T-helper 1 cell treated with Interleukin-12 subunit alpha and Interleukin-12 subunit beta and Interleukin-4 antibody, amounts not matched to agents 30 μg/mL and 1 μg/mL, for 36 hours (primary cell): ENCODE measurements at regions not wholly inside any gene's neighbourhood (a gene's known extent, or its start where the extent isn't known, plus 50 kb on each side); places are given as distances from the start of the nearest gene placed in this dataset.
"Not testable (repeated sequence)": the region's sequence is repeated elsewhere in the genome, so short reads cannot be mapped to it uniquely, and the experiment has no call there.

Experiments
- H3K27ac Mint-ChIP-seq: one replicate; pipeline ENCODE4 v1.8.0; 2021; ENCODE audit warnings: mild to moderate bottlenecking, mixed read lengths
- H3K27me3 Mint-ChIP-seq: one replicate; pipeline ENCODE4 v1.8.0; 2021; ENCODE audit warnings: low read depth, mixed read lengths
- H3K36me3 Mint-ChIP-seq: one replicate; pipeline ENCODE4 v1.8.0; 2021; ENCODE audit warnings: low read depth, mixed read lengths
- H3K4me1 Mint-ChIP-seq: one replicate; pipeline ENCODE4 v1.8.0; 2021; ENCODE audit warnings: low read depth, mixed read lengths
- H3K4me3 Mint-ChIP-seq: one replicate; pipeline ENCODE4 v1.8.0; 2021; ENCODE audit warnings: mild to moderate bottlenecking, moderate library complexity, mixed read lengths
- H3K9me3 Mint-ChIP-seq: one replicate; pipeline ENCODE4 v1.8.0; 2021; ENCODE audit warnings: mixed read lengths

DNA sequence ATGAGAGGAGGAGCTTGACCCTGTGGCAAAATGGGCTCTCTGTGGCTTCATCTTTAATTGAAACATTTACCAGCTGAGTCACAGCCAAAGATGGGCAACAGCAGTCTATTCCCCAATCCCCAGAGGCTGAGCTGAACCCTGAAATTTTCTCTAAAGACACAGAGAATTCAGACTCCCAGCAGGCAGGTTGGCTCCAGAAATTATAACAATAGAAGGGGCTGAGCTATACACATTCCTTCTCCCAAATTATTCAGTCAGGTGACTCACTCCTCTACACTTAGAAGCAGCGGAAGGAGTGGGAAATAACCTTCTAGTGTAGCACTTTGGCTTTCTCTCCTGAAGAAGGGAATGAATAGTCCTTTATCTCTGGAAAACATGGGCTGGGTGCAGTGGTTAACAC lies 264.3 kb upstream of the ARHGEF26 start:
- no peaks in the 10 kb centered on the region for H3K36me3 Mint-ChIP-seq
- H3K4me3 Mint-ChIP-seq: no peak overlapping the region
- no peaks in the 10 kb centered on the region for H3K9me3 Mint-ChIP-seq
- no peaks in the 10 kb centered on the region for H3K4me1 Mint-ChIP-seq
- peaks cover 3% of the 10 kb centered on the region for H3K27me3 Mint-ChIP-seq
- H3K27ac Mint-ChIP-seq: no peak overlapping the region

DNA sequence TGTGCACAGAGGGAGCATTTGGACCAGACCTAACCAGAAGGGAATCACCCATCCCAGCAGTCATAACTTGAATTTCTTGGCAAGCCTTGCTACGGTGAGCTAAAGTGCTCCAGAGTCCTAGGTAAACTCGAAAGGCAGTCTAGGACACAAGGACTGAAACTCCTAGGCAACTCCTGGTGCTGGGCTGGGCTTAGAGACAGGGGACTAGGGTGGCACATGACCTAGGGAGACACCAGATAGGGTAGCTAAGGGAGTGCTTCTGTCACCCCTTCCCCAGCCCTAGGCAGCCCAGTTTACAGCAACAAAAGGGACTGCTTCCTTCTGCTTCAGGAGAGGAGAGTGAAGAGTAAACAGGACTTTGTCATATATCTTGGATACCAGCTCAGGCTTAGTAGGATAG lies 256.4 kb upstream of the ARHGEF26 start:
- no peaks in the 10 kb centered on the region for H3K36me3 Mint-ChIP-seq
- no peaks in the 10 kb centered on the region for H3K27me3 Mint-ChIP-seq
- H3K4me1 Mint-ChIP-seq: no peaks in the 10 kb centered on the region
- H3K4me3 Mint-ChIP-seq: no peak overlapping the region
- no peaks in the 10 kb centered on the region for H3K9me3 Mint-ChIP-seq
- no peak overlapping the region for H3K27ac Mint-ChIP-seq

DNA sequence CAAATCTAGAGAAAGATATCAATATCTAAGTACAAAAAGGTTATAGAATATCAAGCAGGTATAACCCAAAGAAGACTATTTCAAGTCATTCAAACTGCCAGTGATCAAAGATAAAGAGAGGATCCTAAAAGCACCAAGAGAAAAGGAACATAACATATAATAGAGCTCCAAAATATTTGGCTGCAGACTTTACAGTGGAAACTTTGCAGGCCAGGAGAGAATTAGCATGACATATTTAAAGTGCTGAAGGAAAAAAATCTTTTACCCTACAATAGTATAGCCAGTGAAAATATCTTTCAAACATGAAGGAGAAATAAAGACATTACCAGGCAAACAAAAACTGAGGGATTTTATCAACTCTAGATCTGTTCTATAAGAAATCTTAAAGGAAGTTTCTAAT lies 254.3 kb upstream of the ARHGEF26 start:
- Mint-ChIP-seq H3K36me3 (no peaks in the 10 kb centered on the region), H3K9me3 (no peaks in the 10 kb centered on the region), H3K4me1 (no peaks in the 10 kb centered on the region), H3K27me3 (no peaks in the 10 kb centered on the region), H3K4me3 (no peak overlapping the region), H3K27ac (no peak overlapping the region)

DNA sequence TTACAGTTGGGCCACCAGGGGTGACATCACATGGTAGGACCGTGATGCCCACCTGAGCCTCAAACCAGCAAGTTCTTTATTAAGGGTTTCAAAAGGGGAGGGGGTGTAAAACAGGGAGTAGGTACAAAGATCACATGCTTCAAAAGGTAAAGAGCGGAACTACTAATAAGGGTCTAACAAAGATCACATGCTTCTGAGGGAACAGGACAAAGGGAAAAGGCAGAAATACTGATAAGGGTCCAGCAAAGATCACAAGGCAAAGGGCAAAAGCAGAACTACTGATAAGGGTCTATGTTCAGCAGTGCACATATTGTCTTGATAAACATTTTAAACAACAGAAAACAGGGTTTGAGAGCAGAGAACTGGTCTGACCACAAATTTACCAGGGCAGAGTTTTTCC lies 246.8 kb upstream of the ARHGEF26 start:
- H3K4me3 Mint-ChIP-seq, H3K27ac Mint-ChIP-seq, H3K36me3 Mint-ChIP-seq, H3K27me3 Mint-ChIP-seq, H3K4me1 Mint-ChIP-seq, H3K9me3 Mint-ChIP-seq: not testable (repeated sequence)

DNA sequence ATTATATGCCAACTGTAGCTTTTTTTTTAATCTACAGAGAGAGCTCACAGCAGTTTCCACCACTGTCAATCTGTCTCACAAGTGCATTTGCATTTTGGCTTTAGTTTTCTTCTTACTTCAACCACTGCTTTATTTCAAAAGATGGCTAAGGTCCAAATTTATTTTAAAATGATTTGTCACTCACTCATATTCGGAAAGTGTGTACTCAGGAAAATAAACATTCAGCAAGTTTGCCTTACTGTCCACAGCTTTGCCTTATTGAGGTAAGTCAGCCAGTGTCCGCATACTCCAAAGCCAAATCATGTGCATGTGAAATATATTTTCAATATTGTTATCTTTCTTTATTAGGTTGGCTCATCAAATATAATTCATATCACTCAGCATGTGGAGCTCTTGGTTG lies 240.7 kb upstream of the ARHGEF26 start:
- no peak overlapping the region for H3K4me3 Mint-ChIP-seq
- no peak overlapping the region for H3K27ac Mint-ChIP-seq
- no peaks in the 10 kb centered on the region for H3K9me3 Mint-ChIP-seq
- no peaks in the 10 kb centered on the region for H3K36me3 Mint-ChIP-seq
- no peaks in the 10 kb centered on the region for H3K27me3 Mint-ChIP-seq
- H3K4me1 Mint-ChIP-seq: no peaks in the 10 kb centered on the region

GRCh38 chr3:153881201-153881600 lies 240.0 kb upstream of the ARHGEF26 start:
- H3K36me3 Mint-ChIP-seq: no peaks in the 10 kb centered on the region
- no peaks in the 10 kb centered on the region for H3K27me3 Mint-ChIP-seq
- H3K9me3 Mint-ChIP-seq: no peaks in the 10 kb centered on the region
- no peak overlapping the region for H3K4me3 Mint-ChIP-seq
- no peaks in the 10 kb centered on the region for H3K4me1 Mint-ChIP-seq
- no peak overlapping the region for H3K27ac Mint-ChIP-seq

GRCh38 chr3:153885359-153885758 lies 235.8 kb upstream of the ARHGEF26 start:
- no peaks in the 10 kb centered on the region for H3K36me3 Mint-ChIP-seq
- no peak overlapping the region for H3K4me3 Mint-ChIP-seq
- no peak overlapping the region for H3K27ac Mint-ChIP-seq
- no peaks in the 10 kb centered on the region for H3K4me1 Mint-ChIP-seq
- H3K9me3 Mint-ChIP-seq: no peaks in the 10 kb centered on the region
- no peaks in the 10 kb centered on the region for H3K27me3 Mint-ChIP-seq

DNA sequence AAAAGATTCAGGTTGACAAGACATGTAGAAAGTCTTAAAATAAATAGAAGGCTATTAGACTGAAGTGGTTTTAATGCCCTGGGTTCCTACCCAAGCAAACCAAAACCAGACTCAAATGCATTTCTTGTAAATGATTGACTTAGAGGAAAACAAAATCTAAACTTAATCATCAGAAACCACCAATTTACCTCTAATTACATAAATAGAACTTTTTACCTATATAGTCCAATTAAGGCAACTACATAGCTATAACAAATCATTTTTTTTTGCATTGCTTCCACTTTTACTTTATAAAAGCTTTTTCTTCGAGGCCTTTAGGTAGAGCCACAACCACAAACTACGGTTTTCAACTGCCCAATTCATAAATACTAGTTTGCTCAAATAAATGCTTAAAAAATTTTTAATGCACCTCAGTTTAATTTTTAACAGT lies 231.3 kb upstream of the ARHGEF26 start:
- H3K4me3 Mint-ChIP-seq: no peak overlapping the region
- H3K27ac Mint-ChIP-seq: no peak overlapping the region
- no peaks in the 10 kb centered on the region for H3K4me1 Mint-ChIP-seq
- H3K36me3 Mint-ChIP-seq: no peaks in the 10 kb centered on the region
- no peaks in the 10 kb centered on the region for H3K27me3 Mint-ChIP-seq
- no peaks in the 10 kb centered on the region for H3K9me3 Mint-ChIP-seq

GRCh38 chr3:153892126-153892525 lies 229.1 kb upstream of the ARHGEF26 start:
- H3K9me3 Mint-ChIP-seq: no peaks in the 10 kb centered on the region
- no peaks in the 10 kb centered on the region for H3K27me3 Mint-ChIP-seq
- no peak overlapping the region for H3K4me3 Mint-ChIP-seq
- no peaks in the 10 kb centered on the region for H3K36me3 Mint-ChIP-seq
- H3K27ac Mint-ChIP-seq: no peak overlapping the region
- no peaks in the 10 kb centered on the region for H3K4me1 Mint-ChIP-seq

DNA sequence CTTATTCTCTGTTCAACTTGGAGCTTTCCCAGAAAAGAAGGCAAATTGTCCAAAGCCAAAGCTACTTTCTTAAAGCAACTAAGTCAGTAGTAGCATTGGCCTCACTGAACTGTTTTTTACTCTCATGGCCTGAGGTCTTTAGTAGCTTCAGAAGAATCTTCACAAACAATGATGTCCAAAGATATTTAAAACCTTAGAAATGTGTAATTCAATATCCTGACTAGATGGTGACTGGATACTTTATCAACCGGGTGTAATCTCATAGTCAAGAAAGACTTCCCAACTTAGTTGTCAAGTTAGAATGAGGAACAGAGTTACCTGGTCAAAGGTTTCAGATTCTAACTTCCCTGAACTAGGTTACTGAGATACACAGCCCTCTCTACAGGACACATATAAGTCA lies 226.3 kb upstream of the ARHGEF26 start:
- Mint-ChIP-seq H3K27ac (no peak overlapping the region), H3K27me3 (no peaks in the 10 kb centered on the region)

GRCh38 chr3:153896197-153896596 lies 225.0 kb upstream of the ARHGEF26 start:
- Mint-ChIP-seq H3K27ac (no peak overlapping the region), H3K4me3 (no peak overlapping the region), H3K9me3 (no peaks in the 10 kb centered on the region), H3K27me3 (no peaks in the 10 kb centered on the region), H3K4me1 (no peaks in the 10 kb centered on the region), H3K36me3 (no peaks in the 10 kb centered on the region)

More for the DNA sequence above, 226.3 kb upstream of the ARHGEF26 start:
- Mint-ChIP-seq H3K9me3 (no peaks in the 10 kb centered on the region), H3K4me3 (no peak overlapping the region), H3K36me3 (no peaks in the 10 kb centered on the region), H3K4me1 (no peaks in the 10 kb centered on the region)

- Mint-ChIP-seq H3K4me3 (no peak overlapping the region), H3K9me3 (no peaks in the 10 kb centered on the region), H3K36me3 (no peaks in the 10 kb centered on the region), H3K4me1 (no peaks in the 10 kb centered on the region), H3K27me3 (no peaks in the 10 kb centered on the region), H3K27ac (no peak overlapping the region)
These were observed 224.0 kb upstream of the ARHGEF26 start for GRCh38 chr3:153897025-153897723.

DNA sequence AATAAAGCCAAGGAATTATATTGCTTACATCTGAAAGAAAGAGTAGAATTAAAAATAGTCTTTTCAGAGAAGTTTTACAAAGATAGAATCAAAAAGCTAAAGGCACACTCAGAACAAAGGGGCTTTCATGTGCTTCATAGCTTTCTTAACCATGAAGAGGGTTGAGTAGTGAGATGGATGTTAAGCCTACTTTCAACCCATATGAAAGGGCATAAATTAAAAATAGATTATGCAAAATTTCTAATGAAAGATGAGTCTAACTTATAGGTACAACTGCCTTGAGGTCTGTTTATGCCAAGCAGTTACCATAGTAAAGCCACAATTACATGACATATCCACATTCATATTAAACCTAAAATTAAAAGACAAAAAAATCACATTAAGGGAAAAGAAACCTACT lies 223.3 kb upstream of the ARHGEF26 start:
- Mint-ChIP-seq H3K36me3 (no peaks in the 10 kb centered on the region), H3K9me3 (no peaks in the 10 kb centered on the region), H3K27me3 (no peaks in the 10 kb centered on the region), H3K4me3 (no peak overlapping the region), H3K4me1 (no peaks in the 10 kb centered on the region), H3K27ac (no peak overlapping the region)

- Mint-ChIP-seq H3K9me3 (peaks cover 3% of the 10 kb centered on the region), H3K4me1 (no peaks in the 10 kb centered on the region), H3K27me3 (no peaks in the 10 kb centered on the region), H3K36me3 (no peaks in the 10 kb centered on the region), H3K4me3 (no peak overlapping the region), H3K27ac (no peak overlapping the region)
These were observed 220.0 kb upstream of the ARHGEF26 start for GRCh38 chr3:153901152-153901551.

GRCh38 chr3:153901991-153902390 lies 219.2 kb upstream of the ARHGEF26 start:
- Mint-ChIP-seq H3K27me3 (no peaks in the 10 kb centered on the region), H3K27ac (no peak overlapping the region), H3K4me3 (no peak overlapping the region), H3K36me3 (no peaks in the 10 kb centered on the region), H3K4me1 (no peaks in the 10 kb centered on the region), H3K9me3 (peaks cover 3% of the 10 kb centered on the region)

DNA sequence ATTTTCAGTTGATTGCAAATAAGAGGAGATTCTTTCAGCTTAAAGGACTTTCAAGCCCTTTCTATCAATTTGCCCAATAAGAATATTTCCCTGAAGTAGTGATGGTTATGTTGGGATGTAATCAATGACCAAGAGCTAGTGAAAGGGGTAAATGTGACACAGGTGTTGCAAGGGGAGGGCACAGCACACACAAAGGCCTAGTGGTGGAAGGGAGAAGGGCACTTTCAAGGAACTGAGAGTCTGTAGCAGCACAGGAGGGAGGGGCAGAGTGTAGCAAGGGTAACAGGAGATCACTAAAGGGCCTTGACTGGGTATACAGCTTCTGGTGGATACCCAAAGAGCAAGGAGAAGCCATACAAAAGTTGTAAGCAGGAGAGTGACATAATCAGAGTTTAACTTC lies 217.8 kb upstream of the ARHGEF26 start:
- H3K9me3 Mint-ChIP-seq: peaks cover 3% of the 10 kb centered on the region
- no peaks in the 10 kb centered on the region for H3K36me3 Mint-ChIP-seq
- no peaks in the 10 kb centered on the region for H3K4me1 Mint-ChIP-seq
- H3K27ac Mint-ChIP-seq: no peak overlapping the region
- H3K27me3 Mint-ChIP-seq: no peaks in the 10 kb centered on the region
- H3K4me3 Mint-ChIP-seq: no peak overlapping the region
